HT1080 (cell line): ENCODE measurements at regions not wholly inside any gene's neighbourhood (a gene's known extent, or its start where the extent isn't known, plus 50 kb on each side); places are given as distances from the start of the nearest gene placed in this dataset.
"Not testable (repeated sequence)": the region's sequence is repeated elsewhere in the genome, so short reads cannot be mapped to it uniquely, and the experiment has no call there.

Experiments used
- DNase-seq: peaks from one replicate; pipeline ENCODE4 v3.0.0-alpha.2; 2015; ENCODE audit warnings: low read depth

GRCh38 chr6:140704008-140704407 lies 1329.6 kb upstream of the CITED2 start:
- not testable (repeated sequence) for DNase-seq

- DNase-seq: no peak
These were observed 1323.1 kb upstream of the CITED2 start for GRCh38 chr6:140697585-140697984.

GRCh38 chr6:140684776-140685550 lies 1310.5 kb upstream of the CITED2 start:
- DNase-seq: no peak

- DNase-seq: no peak
These were observed 1303.5 kb upstream of the CITED2 start for GRCh38 chr6:140677781-140678528.

- peak; percentile 64 for DNase-seq
These were observed 1297.5 kb upstream of the CITED2 start for GRCh38 chr6:140671926-140672325.

- DNase-seq: no peak
These were observed 1295.6 kb upstream of the CITED2 start for GRCh38 chr6:140670021-140670420.

- DNase-seq: no peak
These were observed 1294.9 kb upstream of the CITED2 start for GRCh38 chr6:140669321-140669720.

- no peak for DNase-seq
These were observed 1289.3 kb upstream of the CITED2 start for GRCh38 chr6:140663772-140664171.

- DNase-seq: no peak
These were observed 1288.6 kb upstream of the CITED2 start for GRCh38 chr6:140663094-140663493.

GRCh38 chr6:140661691-140662090 lies 1287.2 kb upstream of the CITED2 start:
- DNase-seq: no peak

- DNase-seq: no peak
These were observed 1285.8 kb upstream of the CITED2 start for GRCh38 chr6:140660295-140660694.

GRCh38 chr6:140653972-140654371 lies 1279.5 kb upstream of the CITED2 start:
- no peak for DNase-seq

GRCh38 chr6:140653506-140653905 lies 1279.1 kb upstream of the CITED2 start:
- DNase-seq: no peak

GRCh38 chr6:140649502-140649901 lies 1275.1 kb upstream of the CITED2 start:
- not testable (repeated sequence) for DNase-seq

GRCh38 chr6:140647322-140647721 lies 1272.9 kb upstream of the CITED2 start:
- not testable (repeated sequence) for DNase-seq

GRCh38 chr6:140644017-140644416 lies 1269.6 kb upstream of the CITED2 start:
- DNase-seq: no peak

- DNase-seq: no peak
These were observed 1267.0 kb upstream of the CITED2 start for GRCh38 chr6:140641412-140641811.

GRCh38 chr6:140636908-140637402 lies 1262.5 kb upstream of the CITED2 start:
- DNase-seq: no peak

GRCh38 chr6:140636271-140636907 lies 1261.9 kb upstream of the CITED2 start:
- no peak for DNase-seq

GRCh38 chr6:140627002-140627401 lies 1252.6 kb upstream of the CITED2 start:
- DNase-seq: no peak

- DNase-seq: peak; percentile 80
These were observed 1249.0 kb upstream of the CITED2 start for GRCh38 chr6:140623498-140623897.

GRCh38 chr6:140620496-140620895 lies 1246.0 kb upstream of the CITED2 start:
- DNase-seq: no peak
